ENCODE measurements at regions not wholly inside any gene's neighbourhood (a gene's known extent, or its start where the extent isn't known, plus 50 kb on each side); places are given as distances from the start of the nearest gene placed in this dataset.
"Not testable (repeated sequence)": the region's sequence is repeated elsewhere in the genome, so short reads cannot be mapped to it uniquely, and the experiment has no call there.

GRCh38 chr15:75116143-75116542 is 85.5 kb upstream of the C15orf39 start:
- not testable (repeated sequence) for H2AFZ ChIP-seq; H3K4me1 ChIP-seq (ENCODE audit: insufficient read depth); H3K27ac Mint-ChIP-seq; H3K4me1 Mint-ChIP-seq; ATAC-seq; H3K27me3 ChIP-seq (ENCODE audit: insufficient read depth); H3K9me2 ChIP-seq (ENCODE audit: insufficient read depth); H3K36me3 ChIP-seq (ENCODE audit: insufficient read depth); H3K79me2 ChIP-seq (replicated peaks; ENCODE audit: insufficient read depth); H3K27ac ChIP-seq (ENCODE audit: low read depth); H3K4me3 Mint-ChIP-seq; H3K4me2 ChIP-seq; H4K20me1 ChIP-seq (replicated peaks; ENCODE audit: insufficient read depth); H3K4me3 ChIP-seq; H3F3A ChIP-seq (replicated peaks; ENCODE audit: low read depth); H3K36me3 Mint-ChIP-seq (ENCODE audit: low read depth); DNase-seq (ENCODE audit: low spot score); H3K27me3 Mint-ChIP-seq (ENCODE audit: insufficient read depth, low read depth, poor library complexity)
- peaks cover 14% of the 10 kb centered on the region; the same call in 2 of the 3 replicates for H3K9me3 Mint-ChIP-seq

GRCh38 chr15:75117993-75118392 is 83.7 kb upstream of the C15orf39 start:
- ATAC-seq: no peak
- TF ChIP-seq REST (IDR thresholded peaks at IDR 0.05; ENCODE audit: unreplicated experiment) (no peak), CREB1 (CRISPR knock-in tag; IDR thresholded peaks at IDR 0.05; ENCODE audit: low read depth) (no peak), ZNF331 (CRISPR knock-in tag; IDR thresholded peaks at IDR 0.05; ENCODE audit: low read depth) (no peak), EZH2phosphoT487 (IDR thresholded peaks at IDR 0.05; ENCODE audit: unreplicated experiment) (no peak), ETS1 (IDR thresholded peaks at IDR 0.05) (no peak), NANOG (IDR thresholded peaks at IDR 0.05; ENCODE audit: borderline replicate concordance) (no peak), STAT1 (IDR thresholded peaks at IDR 0.05; ENCODE audit: unreplicated experiment) (no peak), ZNF114 (CRISPR knock-in tag; IDR thresholded peaks at IDR 0.05) (no peak), POLR2AphosphoS5 (IDR thresholded peaks at IDR 0.05; ENCODE audit: low read depth) (no peak), ZNF462 (CRISPR knock-in tag; IDR thresholded peaks at IDR 0.05) (no peak), EZH2 (IDR thresholded peaks at IDR 0.05; ENCODE audit: low read depth, unreplicated experiment) (no peak)

More at GRCh38 chr15:75117993-75118392, 83.7 kb upstream of the C15orf39 start:
- Mint-ChIP-seq H3K4me1 (0 out of 3 replicates have a peak, but pooled peaks cover 4% of the 10 kb centered on the region), H3K9me3 (peaks cover 14% of the 10 kb centered on the region; the same call in 2 of the 3 replicates), H3K27ac (no peak overlapping the region), H3K4me3 (no peak overlapping the region), H3K27me3 (ENCODE audit: insufficient read depth, low read depth, poor library complexity) (peaks cover 5% of the 10 kb centered on the region), H3K36me3 (ENCODE audit: low read depth) (peaks cover 6% of the 10 kb centered on the region; the same call in 2 of the 3 replicates)
- H3K4me2 ChIP-seq: no peak overlapping the region
- H3K9me2 ChIP-seq (ENCODE audit: insufficient read depth): 0 out of 2 replicates have a peak, but pooled peaks cover 3% of the 10 kb centered on the region
- H2AFZ ChIP-seq: no peak overlapping the region
- H3F3A ChIP-seq (replicated peaks; ENCODE audit: low read depth): no peaks in the 10 kb centered on the region
- H3K4me1 ChIP-seq (ENCODE audit: insufficient read depth): no peaks in the 10 kb centered on the region
- no peaks in the 10 kb centered on the region for H3K36me3 ChIP-seq (ENCODE audit: insufficient read depth)
- no peaks in the 10 kb centered on the region for H3K27me3 ChIP-seq (ENCODE audit: insufficient read depth)
- H3K27ac ChIP-seq (ENCODE audit: low read depth): no peak overlapping the region
- no peaks in the 10 kb centered on the region for H3K79me2 ChIP-seq (replicated peaks; ENCODE audit: insufficient read depth)
- no peak overlapping the region for H3K4me3 ChIP-seq
- H4K20me1 ChIP-seq (replicated peaks; ENCODE audit: insufficient read depth): no peaks in the 10 kb centered on the region
- no peak for DNase-seq (ENCODE audit: low spot score)
